SJSA1 (cell line): ENCODE measurements at regions not wholly inside any gene's neighbourhood (a gene's known extent, or its start where the extent isn't known, plus 50 kb on each side); places are given as distances from the start of the nearest gene placed in this dataset.

Source experiments
- DNase-seq, 2 experiments: peaks; one replicate each; pipeline ENCODE4 v3.0.0-alpha.2; 2015 to 2020; ENCODE audit warnings: low spot score in 2 of 2, low read depth in 1 of 2
- H3K27ac ChIP-seq: fragments of 250-450 bp; sonication (Bioruptor Pico); 2 replicates; pipeline ENCODE4 v1.5.1; 2020; ENCODE audit warnings: mild to moderate bottlenecking, moderate library complexity
- H3K27me3 ChIP-seq: fragments of 250-450 bp; sonication (Bioruptor Pico); replicated peaks from 2 replicates; pipeline ENCODE4 v1.5.1; 2020; ENCODE audit warnings: mild to moderate bottlenecking, moderate library complexity
- H3K36me3 ChIP-seq: fragments of 250-450 bp; sonication (Bioruptor Pico); 2 replicates; pipeline ENCODE4 v1.5.1; 2020; ENCODE audit warnings: mild to moderate bottlenecking
- H3K4me1 ChIP-seq: fragments of 250-450 bp; sonication (Bioruptor Pico); replicated peaks from 2 replicates; pipeline ENCODE4 v1.6.1; 2021; ENCODE audit warnings: mild to moderate bottlenecking
- H3K4me3 ChIP-seq: fragments of 250-450 bp; sonication (Bioruptor Pico); 2 replicates; pipeline ENCODE4 v1.5.1; 2020; ENCODE audit warnings: mild to moderate bottlenecking
- H3K9me3 ChIP-seq: fragments of 250-450 bp; sonication (Bioruptor Pico); replicated peaks from 2 replicates; pipeline ENCODE4 v1.5.1; 2020; ENCODE audit warnings: mild to moderate bottlenecking

GRCh38 chr12:107304588-107305532 is 211.5 kb upstream of the CRY1 start:
- Histone ChIP-seq H3K4me1 (no peaks in the 10 kb centered on the region), H3K27me3 (peaks cover 16% of the 10 kb centered on the region), H3K4me3 (no peak overlapping the region), H3K36me3 (no peaks in the 10 kb centered on the region), H3K9me3 (0 out of 2 replicates have a peak, but pooled peaks cover 2% of the 10 kb centered on the region), H3K27ac (no peak overlapping the region)
- no peak for DNase-seq

- no peaks in the 10 kb centered on the region for H3K4me1 ChIP-seq
- H3K4me3 ChIP-seq = no peak overlapping the region
- no peaks in the 10 kb centered on the region for H3K36me3 ChIP-seq
- H3K27me3 ChIP-seq = peaks cover 22% of the 10 kb centered on the region
- no peak for DNase-seq
- no peak overlapping the region for H3K27ac ChIP-seq
- H3K9me3 ChIP-seq = 0 out of 2 replicates have a peak, but pooled peaks cover 2% of the 10 kb centered on the region
These were observed 212.9 kb upstream of the CRY1 start for GRCh38 chr12:107306141-107306659.

- no peak overlapping the region for H3K4me3 ChIP-seq
- peaks cover 38% of the 10 kb centered on the region for H3K27me3 ChIP-seq
- H3K4me1 ChIP-seq = no peaks in the 10 kb centered on the region
- H3K27ac ChIP-seq = no peak overlapping the region
- 0 out of 2 replicates have a peak, but pooled peaks cover 2% of the 10 kb centered on the region for H3K9me3 ChIP-seq
- H3K36me3 ChIP-seq = no peaks in the 10 kb centered on the region
- no peak for DNase-seq
These were observed 215.0 kb upstream of the CRY1 start for GRCh38 chr12:107308310-107308709.

- H3K27me3 ChIP-seq = peaks cover 45% of the 10 kb centered on the region
- no peak overlapping the region for H3K27ac ChIP-seq
- H3K9me3 ChIP-seq = no peaks in the 10 kb centered on the region
- no peak for DNase-seq
- no peaks in the 10 kb centered on the region for H3K4me1 ChIP-seq
- H3K36me3 ChIP-seq = no peaks in the 10 kb centered on the region
- H3K4me3 ChIP-seq = no peak overlapping the region
These were observed 215.7 kb upstream of the CRY1 start for GRCh38 chr12:107309020-107309419.

- Histone ChIP-seq H3K27ac (no peak overlapping the region), H3K27me3 (peaks cover 46% of the 10 kb centered on the region), H3K9me3 (no peaks in the 10 kb centered on the region), H3K36me3 (no peaks in the 10 kb centered on the region), H3K4me1 (no peaks in the 10 kb centered on the region), H3K4me3 (no peak overlapping the region)
- DNase-seq = no peak
These were observed 217.3 kb upstream of the CRY1 start for GRCh38 chr12:107310621-107311020.

- no peaks in the 10 kb centered on the region for H3K36me3 ChIP-seq
- H3K27ac ChIP-seq = no peak overlapping the region
- H3K27me3 ChIP-seq = peaks cover 38% of the 10 kb centered on the region
- no peaks in the 10 kb centered on the region for H3K9me3 ChIP-seq
- DNase-seq = no peak
- no peak overlapping the region for H3K4me3 ChIP-seq
- no peaks in the 10 kb centered on the region for H3K4me1 ChIP-seq
These were observed 218.3 kb upstream of the CRY1 start for GRCh38 chr12:107311682-107312081.

GRCh38 chr12:107317751-107318555 is 224.6 kb upstream of the CRY1 start:
- H3K4me1 ChIP-seq = peaks cover 34% of the 10 kb centered on the region
- peak; percentile 62 to 75 for DNase-seq
- H3K9me3 ChIP-seq = no peaks in the 10 kb centered on the region
- peak overlapping the region; percentile 38 for H3K4me3 ChIP-seq
- H3K27ac ChIP-seq = no peak overlapping the region
- peaks cover 62% of the 10 kb centered on the region for H3K27me3 ChIP-seq
- no peaks in the 10 kb centered on the region for H3K36me3 ChIP-seq

- Histone ChIP-seq H3K9me3 (no peaks in the 10 kb centered on the region), H3K4me3 (peak overlapping the region; percentile 38), H3K4me1 (peaks cover 34% of the 10 kb centered on the region), H3K36me3 (no peaks in the 10 kb centered on the region), H3K27ac (no peak overlapping the region), H3K27me3 (peaks cover 65% of the 10 kb centered on the region)
- no peak for DNase-seq
These were observed 225.1 kb upstream of the CRY1 start for GRCh38 chr12:107318556-107318805.

- H3K9me3 ChIP-seq = no peaks in the 10 kb centered on the region
- peaks cover 34% of the 10 kb centered on the region for H3K4me1 ChIP-seq
- peak in 1 of 2 experiments; percentile 55 for DNase-seq
- no peak overlapping the region for H3K27ac ChIP-seq
- peaks cover 65% of the 10 kb centered on the region for H3K27me3 ChIP-seq
- no peaks in the 10 kb centered on the region for H3K36me3 ChIP-seq
- peak overlapping the region; percentile 38 for H3K4me3 ChIP-seq
These were observed 225.6 kb upstream of the CRY1 start for GRCh38 chr12:107318806-107319532.

GRCh38 chr12:107319533-107320032 is 226.2 kb upstream of the CRY1 start:
- no peaks in the 10 kb centered on the region for H3K36me3 ChIP-seq
- peak overlapping the region; percentile 38 for H3K4me3 ChIP-seq
- peaks cover 34% of the 10 kb centered on the region for H3K4me1 ChIP-seq
- peaks cover 64% of the 10 kb centered on the region for H3K27me3 ChIP-seq
- peak in 1 of 2 experiments; percentile 20 for DNase-seq
- H3K27ac ChIP-seq = no peak overlapping the region
- H3K9me3 ChIP-seq = no peaks in the 10 kb centered on the region

- Histone ChIP-seq H3K27me3 (peaks cover 64% of the 10 kb centered on the region), H3K4me3 (peak overlapping the region; percentile 38), H3K4me1 (peaks cover 34% of the 10 kb centered on the region), H3K9me3 (no peaks in the 10 kb centered on the region), H3K36me3 (no peaks in the 10 kb centered on the region), H3K27ac (no peak overlapping the region)
- peak in 1 of 2 experiments; percentile 16 for DNase-seq
These were observed 226.9 kb upstream of the CRY1 start for GRCh38 chr12:107320033-107320928.

GRCh38 chr12:107320929-107321631 is 227.7 kb upstream of the CRY1 start:
- Histone ChIP-seq H3K27ac (no peak overlapping the region), H3K9me3 (no peaks in the 10 kb centered on the region), H3K36me3 (no peaks in the 10 kb centered on the region), H3K4me3 (no peak overlapping the region), H3K4me1 (peaks cover 34% of the 10 kb centered on the region), H3K27me3 (peaks cover 60% of the 10 kb centered on the region)
- no peak for DNase-seq
